Tibial nerve (tissue), 4 donors: ENCODE measurements at regions not wholly inside any gene's neighbourhood (a gene's known extent, or its start where the extent isn't known, plus 50 kb on each side); places are given as distances from the start of the nearest gene placed in this dataset.

Experiments used
- EP300 ChIP-seq, 2 donors: sonication (generic); formaldehyde crosslinking; IDR thresholded peaks; one replicate each; pipeline ENCODE4 v1.6.1; 2017; ENCODE audit warnings: antibody characterized with exemption in 2 of 2, mild to moderate bottlenecking in 1 of 2
- POLR2A ChIP-seq, 2 donors: fragments of 450-650 bp; IDR thresholded peaks; one replicate each; pipeline ENCODE4 v1.6.1; 2017; ENCODE audit warnings: antibody characterized with exemption in 2 of 2, mild to moderate bottlenecking in 2 of 2, moderate library complexity in 2 of 2
- TF ChIP-seq, protein P1 (sequence below), 5 experiments: fragments of 200-600 bp in 3 of 5; fragments of 450-650 bp in 2 of 5; sonication (generic) in 3 of 5; IDR thresholded peaks; one replicate each; pipeline ENCODE4 v1.5.1; 2016 to 2019; ENCODE audit warnings: antibody characterized with exemption in 5 of 5, mild to moderate bottlenecking in 3 of 5, moderate library complexity in 2 of 5

DNA sequence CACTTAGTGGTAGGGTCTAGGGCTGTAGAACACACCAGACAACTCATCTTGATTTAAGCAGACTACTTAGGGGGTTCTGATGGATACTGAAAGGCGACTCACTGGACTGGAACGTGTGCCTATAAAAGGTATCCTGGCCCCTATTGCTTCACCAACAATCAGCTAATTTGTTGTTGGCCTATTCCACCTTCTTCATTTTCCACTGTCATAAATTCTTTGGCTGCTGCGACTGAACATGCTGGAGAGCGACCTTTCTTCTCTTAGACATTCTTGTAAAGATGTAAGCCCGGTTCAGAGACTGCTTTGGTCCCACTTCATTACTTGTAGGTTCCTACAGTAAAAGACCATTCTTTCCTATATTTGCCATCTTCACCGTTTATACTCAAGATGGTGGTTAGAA lies 609.9 kb upstream of the CITED2 start:
- TF ChIP-seq, protein P1, sequence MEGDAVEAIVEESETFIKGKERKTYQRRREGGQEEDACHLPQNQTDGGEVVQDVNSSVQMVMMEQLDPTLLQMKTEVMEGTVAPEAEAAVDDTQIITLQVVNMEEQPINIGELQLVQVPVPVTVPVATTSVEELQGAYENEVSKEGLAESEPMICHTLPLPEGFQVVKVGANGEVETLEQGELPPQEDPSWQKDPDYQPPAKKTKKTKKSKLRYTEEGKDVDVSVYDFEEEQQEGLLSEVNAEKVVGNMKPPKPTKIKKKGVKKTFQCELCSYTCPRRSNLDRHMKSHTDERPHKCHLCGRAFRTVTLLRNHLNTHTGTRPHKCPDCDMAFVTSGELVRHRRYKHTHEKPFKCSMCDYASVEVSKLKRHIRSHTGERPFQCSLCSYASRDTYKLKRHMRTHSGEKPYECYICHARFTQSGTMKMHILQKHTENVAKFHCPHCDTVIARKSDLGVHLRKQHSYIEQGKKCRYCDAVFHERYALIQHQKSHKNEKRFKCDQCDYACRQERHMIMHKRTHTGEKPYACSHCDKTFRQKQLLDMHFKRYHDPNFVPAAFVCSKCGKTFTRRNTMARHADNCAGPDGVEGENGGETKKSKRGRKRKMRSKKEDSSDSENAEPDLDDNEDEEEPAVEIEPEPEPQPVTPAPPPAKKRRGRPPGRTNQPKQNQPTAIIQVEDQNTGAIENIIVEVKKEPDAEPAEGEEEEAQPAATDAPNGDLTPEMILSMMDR (IDR thresholded peaks at IDR 0.05) = no peak
- TF ChIP-seq POLR2A (IDR thresholded peaks at IDR 0.05) (no peak), EP300 (IDR thresholded peaks at IDR 0.05) (no peak)
